NCI-H526 treated with DMSO at 0.1 percent for 48 hours (cell line): ENCODE measurements at regions not wholly inside any gene's neighbourhood (a gene's known extent, or its start where the extent isn't known, plus 50 kb on each side); places are given as distances from the start of the nearest gene placed in this dataset.

Experiments
- DNase-seq: peaks from one replicate; lab custom pipeline; 2025; lab: John Stamatoyannopoulos, UW

DNA sequence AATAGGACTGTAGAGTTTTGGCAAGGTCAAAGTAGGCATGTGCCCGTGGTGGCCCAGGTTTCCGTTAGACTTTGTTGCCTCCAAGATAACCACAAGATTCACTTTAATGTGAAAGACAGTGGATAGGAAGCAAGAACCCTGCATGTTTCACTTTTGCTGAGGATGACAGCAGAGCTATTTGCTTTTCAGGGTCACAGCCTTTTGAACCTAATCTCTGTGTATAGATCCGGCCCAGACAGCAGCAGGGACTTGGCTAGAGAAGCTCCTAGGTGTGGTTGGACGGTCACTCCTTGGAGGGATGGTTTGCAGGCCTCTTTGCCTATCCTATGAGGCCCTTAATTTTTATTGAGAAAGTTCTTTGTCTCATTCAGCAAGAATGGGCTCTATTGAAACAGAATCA is 538.8 kb downstream of the HACE1 start:
- DNase-seq, result no peak

DNA sequence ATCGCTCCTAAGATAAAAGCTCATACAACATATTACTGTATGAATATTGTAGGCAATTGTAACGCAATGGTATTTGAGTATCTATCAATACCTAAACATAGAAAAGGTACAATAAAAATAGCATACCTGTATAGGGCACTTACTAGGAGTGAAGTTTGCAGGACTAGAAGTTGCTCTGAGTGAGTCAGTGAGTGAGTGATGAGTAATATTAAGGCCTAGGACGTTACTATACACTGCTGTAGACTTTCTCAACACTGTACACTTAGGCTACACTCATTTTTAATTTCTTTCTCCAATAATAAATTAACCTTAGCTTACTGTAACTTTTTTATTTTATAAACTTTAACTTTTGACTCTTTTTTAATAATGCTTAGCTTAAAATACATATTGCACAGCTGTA is 546.9 kb downstream of the HACE1 start:
- DNase-seq, result no peak

- no peak for DNase-seq
These were observed 553.5 kb downstream of the HACE1 start for GRCh38 chr6:104306211-104306610.

DNA sequence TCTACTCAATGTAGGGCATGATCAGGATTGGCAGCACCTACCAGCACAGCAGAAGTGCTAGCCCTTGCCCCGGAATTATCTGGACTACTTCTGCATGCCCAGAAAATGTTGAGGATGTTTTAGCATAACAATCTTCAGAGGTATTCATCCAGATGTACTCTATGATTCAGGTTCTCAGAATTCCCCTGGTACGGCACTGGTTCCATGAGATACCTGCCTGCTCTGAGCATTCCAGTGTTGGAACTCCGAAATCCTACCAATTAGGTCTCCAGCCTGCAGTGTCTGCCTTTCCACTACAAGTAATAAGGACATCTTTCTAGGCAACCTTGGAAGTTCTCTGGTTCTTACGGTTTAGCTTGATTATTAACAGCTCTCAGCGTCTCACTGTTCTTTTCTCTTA is 554.5 kb downstream of the HACE1 start:
- DNase-seq, result no peak

GRCh38 chr6:104301951-104302350 is 557.8 kb downstream of the HACE1 start:
- no peak for DNase-seq

DNA sequence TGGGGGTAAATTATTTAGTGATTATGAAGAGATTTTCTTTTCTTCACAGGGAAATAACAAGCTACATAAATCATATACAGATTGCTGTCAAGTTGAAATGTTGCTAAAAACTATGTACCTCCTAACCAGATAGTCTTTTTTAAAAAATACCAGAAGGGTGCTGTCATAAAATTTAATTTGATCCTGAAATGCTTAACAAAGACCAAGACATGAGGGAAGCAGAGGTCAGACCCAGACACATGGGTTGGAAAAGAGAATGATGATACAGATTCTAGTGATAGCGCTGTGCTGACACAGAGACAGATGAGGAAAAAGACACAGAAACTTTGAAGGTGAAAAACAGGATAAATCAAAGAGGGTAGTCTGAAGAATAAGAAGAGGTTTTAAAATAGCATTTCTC is 573.1 kb downstream of the HACE1 start:
- no peak for DNase-seq

GRCh38 chr6:104284872-104285271 is 574.8 kb downstream of the HACE1 start:
- DNase-seq, result no peak

- no peak for DNase-seq
These were observed 577.1 kb downstream of the HACE1 start for GRCh38 chr6:104282581-104282980.

DNA sequence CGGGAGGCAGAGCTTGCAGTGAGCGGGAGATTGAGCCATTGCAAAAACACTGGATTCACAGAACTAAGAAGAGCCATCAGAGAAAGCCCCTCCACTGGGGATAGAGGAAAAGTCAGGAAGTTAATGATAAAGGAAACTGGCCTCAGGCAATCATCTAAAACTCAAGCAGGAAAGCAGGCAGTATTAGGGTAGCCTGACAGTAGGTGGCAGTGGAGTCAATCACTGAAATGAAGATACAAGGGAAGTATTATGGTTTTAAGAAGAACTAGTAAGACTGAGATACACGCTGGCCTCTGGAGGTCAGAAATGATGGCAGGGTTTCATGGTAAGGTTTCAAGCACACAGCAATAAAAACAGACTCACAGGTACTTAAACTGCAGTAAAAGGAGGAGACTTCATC is 578.3 kb downstream of the HACE1 start:
- DNase-seq, result no peak

- no peak for DNase-seq
These were observed 591.3 kb downstream of the HACE1 start for GRCh38 chr6:104268389-104268788.

GRCh38 chr6:104266922-104267321 is 592.8 kb downstream of the HACE1 start:
- no peak for DNase-seq

- DNase-seq, result no peak
These were observed 603.1 kb downstream of the HACE1 start for GRCh38 chr6:104256646-104257045.

- DNase-seq, result no peak
These were observed 606.5 kb downstream of the HACE1 start for GRCh38 chr6:104253236-104253635.

DNA sequence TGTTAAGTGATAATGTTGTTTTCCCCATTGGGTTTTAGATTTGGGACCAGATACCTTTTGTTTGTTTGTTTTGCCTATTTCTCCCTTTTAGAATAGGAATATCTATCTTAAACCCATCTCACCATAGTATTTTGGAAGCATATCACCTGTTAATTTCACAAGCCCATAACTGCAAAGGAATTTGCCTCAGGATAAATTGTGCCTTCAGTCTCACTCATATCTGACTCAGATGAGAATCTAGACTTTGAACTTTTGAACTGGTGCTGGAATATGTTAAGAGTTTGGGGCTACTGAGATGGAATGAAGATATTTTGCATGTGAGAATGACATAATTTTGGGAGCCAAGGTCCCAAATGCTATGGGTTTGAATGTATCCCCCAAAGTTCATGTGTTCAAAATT is 607.4 kb downstream of the HACE1 start:
- no peak for DNase-seq

DNA sequence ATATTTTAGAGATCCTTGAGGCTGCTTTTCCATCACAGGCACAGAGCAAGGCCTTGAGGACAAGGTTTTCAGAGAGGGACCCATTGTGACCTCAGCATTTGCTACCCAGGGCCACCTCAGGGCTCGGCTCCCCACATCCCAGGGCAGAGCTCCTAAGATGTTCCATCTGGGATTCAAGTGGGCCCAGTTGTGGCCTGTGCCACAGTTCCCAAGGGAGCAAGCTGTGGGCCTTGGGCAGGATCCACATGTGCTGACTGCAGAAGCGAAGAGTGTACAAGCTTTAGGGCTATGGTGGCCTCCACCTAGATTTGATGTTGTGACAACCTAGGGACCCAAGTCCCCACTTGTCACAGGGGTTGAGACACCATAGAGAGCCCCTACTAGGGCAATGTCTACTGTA is 608.1 kb downstream of the HACE1 start:
- DNase-seq, result no peak

- no peak for DNase-seq
These were observed 618.9 kb downstream of the HACE1 start for GRCh38 chr6:104240865-104241264.

DNA sequence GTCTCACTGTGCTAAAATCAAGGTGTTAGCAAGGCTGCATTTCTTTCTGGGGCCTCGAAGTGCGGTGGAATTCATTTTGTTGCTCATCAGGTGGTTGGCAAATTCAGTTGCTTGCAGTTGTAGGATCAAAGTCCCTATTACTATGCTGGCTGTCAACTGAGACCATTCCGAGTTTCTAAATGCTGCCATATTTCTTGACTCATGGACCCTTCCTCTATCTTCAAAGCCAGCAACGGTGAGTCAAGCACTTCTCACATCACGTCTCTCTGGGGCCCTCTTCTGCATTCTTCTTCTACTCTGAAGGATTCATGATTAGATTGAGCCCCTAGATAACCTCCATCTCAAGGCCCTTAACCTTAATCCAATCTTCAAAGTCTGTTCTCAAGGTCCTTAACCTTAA is 619.7 kb downstream of the HACE1 start:
- no peak for DNase-seq

DNA sequence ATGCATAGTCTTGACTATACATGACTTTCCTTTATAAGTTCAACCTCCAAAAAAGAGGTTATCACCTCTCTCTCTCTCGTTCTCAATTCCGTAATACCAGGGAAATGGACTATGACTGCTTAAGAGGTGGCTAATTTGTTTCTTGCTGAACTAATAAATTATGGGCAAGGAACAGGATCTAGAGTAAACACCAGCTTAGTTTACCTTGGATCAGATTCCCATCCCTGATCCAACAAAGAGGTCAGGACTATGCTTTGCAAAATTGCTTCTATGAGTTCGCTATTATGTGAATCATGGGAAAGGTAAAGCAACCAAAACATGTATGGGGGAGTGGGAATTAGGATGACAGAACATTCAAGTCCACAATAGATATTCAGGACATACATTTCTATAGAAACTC is 630.7 kb downstream of the HACE1 start:
- peak; percentile 80 for DNase-seq

DNA sequence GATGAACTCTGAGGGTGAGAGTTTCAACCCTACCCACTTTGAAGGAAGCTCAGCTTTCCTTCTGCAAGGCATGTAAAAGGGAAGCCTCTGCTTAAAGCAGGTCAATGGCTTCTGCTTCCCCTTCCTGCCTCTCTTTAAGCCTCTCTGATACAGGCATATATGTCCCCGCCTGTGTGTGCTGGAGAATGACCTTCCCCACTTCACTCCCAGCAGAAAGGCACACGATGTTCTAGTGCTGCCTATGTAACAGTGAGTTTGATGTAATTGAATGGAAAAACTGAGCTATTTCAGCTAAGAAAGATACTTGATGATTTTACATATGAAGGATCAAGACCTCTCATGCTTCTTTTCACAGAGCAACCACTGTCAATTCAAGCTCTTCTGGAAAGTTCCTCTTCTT is 632.2 kb downstream of the HACE1 start:
- DNase-seq, result no peak

GRCh38 chr6:104226790-104227446 is 632.8 kb downstream of the HACE1 start:
- DNase-seq, result no peak

GRCh38 chr6:104218116-104218515 is 641.6 kb downstream of the HACE1 start:
- peak; percentile 58 for DNase-seq

DNA sequence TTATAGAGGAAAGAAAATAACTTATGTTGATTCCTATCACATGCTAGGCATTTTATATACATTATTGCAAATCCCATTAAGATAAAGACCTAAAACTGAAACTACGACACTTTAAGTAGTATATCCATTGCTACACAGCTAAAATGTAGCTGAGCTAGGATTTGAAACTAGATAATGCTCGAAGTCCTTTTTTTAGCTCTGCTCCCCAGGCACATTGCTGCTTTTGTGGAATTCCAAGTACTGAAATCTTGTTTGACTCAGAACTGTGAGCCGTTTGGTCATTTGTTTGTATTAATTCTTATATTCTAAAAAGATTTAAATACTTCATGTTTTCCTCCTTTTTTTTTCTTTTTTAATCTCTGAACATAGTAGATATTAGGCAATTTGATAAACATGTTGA is 644.8 kb downstream of the HACE1 start:
- DNase-seq, result no peak

DNA sequence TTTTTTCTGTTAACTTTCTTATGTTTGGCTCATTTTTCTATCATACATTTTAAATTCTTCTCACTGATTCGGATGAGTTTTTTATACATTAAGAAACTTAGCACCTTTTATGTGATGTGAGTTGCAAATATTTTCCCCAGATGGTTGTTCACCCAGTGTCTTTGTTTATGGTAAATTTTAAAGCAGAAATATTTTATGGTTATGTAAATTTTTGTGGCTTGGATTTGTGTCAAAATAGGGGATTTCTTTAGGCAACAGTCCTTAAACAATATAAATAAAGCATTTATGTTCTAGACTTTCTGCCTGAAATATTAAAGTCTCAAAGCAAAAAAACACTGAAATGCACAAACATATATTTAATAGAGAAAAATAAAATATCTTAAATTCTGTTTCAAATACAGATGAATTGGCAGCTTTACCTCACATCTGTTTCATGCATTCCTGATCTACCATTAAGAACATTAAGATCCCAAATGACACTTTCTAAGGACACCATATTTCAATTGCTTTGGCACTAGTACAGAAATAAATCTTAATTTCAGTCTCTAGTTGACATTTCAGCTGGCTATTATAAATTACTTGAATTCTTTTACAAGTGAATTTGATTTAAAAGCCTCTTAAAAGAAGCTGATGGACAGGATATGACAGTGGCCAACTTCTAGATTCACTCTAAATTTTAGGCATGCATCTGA is 646.6 kb downstream of the HACE1 start:
- DNase-seq, result no peak

- no peak for DNase-seq
These were observed 652.1 kb downstream of the HACE1 start for GRCh38 chr6:104207635-104208034.
